ENCODE measurements at regions not wholly inside any gene's neighbourhood (a gene's known extent, or its start where the extent isn't known, plus 50 kb on each side); places are given as distances from the start of the nearest gene placed in this dataset.

- no peak for TF ChIP-seq CTCF (IDR thresholded peaks at IDR 0.05; ENCODE audit: low read depth, low read length, poor library complexity, severe bottlenecking)
- no peak for TF ChIP-seq EZH2phosphoT487 (IDR thresholded peaks at IDR 0.05; ENCODE audit: borderline replicate concordance, low read length)
Observed at GRCh38 chr9:111161015-111161415, 122.7 kb upstream of the LPAR1 start.
